ENCODE measurements at regions not wholly inside any gene's neighbourhood (a gene's known extent, or its start where the extent isn't known, plus 50 kb on each side); places are given as distances from the start of the nearest gene placed in this dataset.

- FAIRE-seq (no peak), DNase-seq (ENCODE audit: low read depth, low spot score) (no peak)
- Histone ChIP-seq H3K4me1 (ENCODE audit: control insufficient read depth, extremely low read depth, insufficient read depth, low read length) (no peaks in the 10 kb centered on the region), H3K79me2 (ENCODE audit: control insufficient read depth, insufficient read depth, low read length) (no peaks in the 10 kb centered on the region), H4K20me1 (replicated peaks; ENCODE audit: control insufficient read depth, extremely low read depth, insufficient read depth, low read length) (no peaks in the 10 kb centered on the region), H3K36me3 (ENCODE audit: control insufficient read depth in 2 of 2, extremely low read depth in 1 of 2, insufficient read depth in 2 of 2, low read length in 2 of 2) (no peaks in the 10 kb centered on the region), H3K9me1 (replicated peaks; ENCODE audit: control insufficient read depth, extremely low read depth, insufficient read depth, low read length) (no peaks in the 10 kb centered on the region), H2AFZ (ENCODE audit: low read depth, low read length) (no peak overlapping the region), H3K27me3 (ENCODE audit: control insufficient read depth in 2 of 2, insufficient read depth in 2 of 2, low read length in 2 of 2) (no peaks in the 10 kb centered on the region), H3K4me2 (ENCODE audit: insufficient read depth, low read length) (no peak overlapping the region), H3K4me3 (replicated peaks in 1 of 3; ENCODE audit: insufficient read depth in 1 of 3, low read depth in 1 of 3, low read length in 3 of 3) (no peak overlapping the region), H3K9ac (replicated peaks; ENCODE audit: extremely low read depth, insufficient read depth, low read length) (no peak overlapping the region), H3K9me3 (replicated peaks; ENCODE audit: control insufficient read depth, insufficient read depth, low read length) (no peaks in the 10 kb centered on the region), H3K27ac (ENCODE audit: insufficient read depth, low read depth, low read length) (no peak overlapping the region)
- ChIA-PET POLR2A (no interaction called here), CTCF (no interaction called here)
- no peak for TF ChIP-seq CTCF (IDR thresholded peaks at IDR 0.05; ENCODE audit: extremely low read depth in 1 of 2, insufficient read depth in 1 of 2, low read depth in 1 of 2, low read length in 2 of 2)
- TF ChIP-seq MYC (IDR thresholded peaks at IDR 0.05; ENCODE audit: low read depth, low read length), result no peak
- TF ChIP-seq EZH2 (IDR thresholded peaks at IDR 0.05; ENCODE audit: borderline replicate concordance, low read depth, low read length, severe bottlenecking), result no peak
- no peak for TF ChIP-seq POLR2A (IDR thresholded peaks at IDR 0.05; ENCODE audit: low read depth, low read length)
- no peak for TF ChIP-seq POLR2AphosphoS5 (IDR thresholded peaks at IDR 0.05; ENCODE audit: insufficient read depth, low read depth, low read length)
- TF ChIP-seq FOS (IDR thresholded peaks at IDR 0.05; ENCODE audit: borderline replicate concordance, insufficient read depth, low read length), result no peak
- TF ChIP-seq JUN (IDR thresholded peaks at IDR 0.05; ENCODE audit: borderline replicate concordance, insufficient read depth, insufficient read length, low read depth), result no peak
- no peak for TF ChIP-seq MAX (IDR thresholded peaks at IDR 0.05; ENCODE audit: insufficient read depth, insufficient read length)
- intact Hi-C loops (cut with micrococcal nuclease) (no loop called here), dilution Hi-C loops (cut with MboI; ENCODE audit: extremely low pct_ligation_motif_present, low sequenced_read_pairs) (no loop called here)
- BruUV-seq (replicated peaks), result no TSS peak
These were observed 66.9 kb upstream of the TBX3 start for GRCh38 chr12:114750917-114751316.

All from endothelial cell of umbilical vein (primary cell).